ENCODE measurements at regions not wholly inside any gene's neighbourhood (a gene's known extent, or its start where the extent isn't known, plus 50 kb on each side); places are given as distances from the start of the nearest gene placed in this dataset.

GRCh38 chr13:47502166-47502565 is 498.9 kb downstream of the SUCLA2 start:
- no peak for DNase-seq

GRCh38 chr13:47499358-47500150 is 501.5 kb downstream of the SUCLA2 start:
- DNase-seq = no peak

- DNase-seq = no peak
Measured at GRCh38 chr13:47484548-47484947, 516.5 kb downstream of the SUCLA2 start.

- DNase-seq = no peak
Measured at GRCh38 chr13:47481536-47481935, 519.5 kb downstream of the SUCLA2 start.

- DNase-seq = no peak
Measured at GRCh38 chr13:47480951-47481350, 520.1 kb downstream of the SUCLA2 start.

- no peak for DNase-seq
Measured at GRCh38 chr13:47480121-47480520, 521.0 kb downstream of the SUCLA2 start.

- DNase-seq = no peak
Measured at GRCh38 chr13:47478985-47479384, 522.1 kb downstream of the SUCLA2 start.

GRCh38 chr13:47475441-47475948 is 525.6 kb downstream of the SUCLA2 start:
- no peak for DNase-seq

- DNase-seq = no peak
Measured at GRCh38 chr13:47474839-47475238, 526.2 kb downstream of the SUCLA2 start.

- DNase-seq = no peak
Measured at GRCh38 chr13:47474326-47474725, 526.7 kb downstream of the SUCLA2 start.

GRCh38 chr13:47472516-47472915 is 528.6 kb downstream of the SUCLA2 start:
- no peak for DNase-seq

GRCh38 chr13:47463726-47464125 is 537.3 kb downstream of the SUCLA2 start:
- DNase-seq = no peak

- no peak for DNase-seq
Measured at GRCh38 chr13:47463002-47463401, 538.1 kb downstream of the SUCLA2 start.

- no peak for DNase-seq
Measured at GRCh38 chr13:47461816-47462215, 539.3 kb downstream of the SUCLA2 start.

GRCh38 chr13:47459512-47459911 is 541.6 kb downstream of the SUCLA2 start:
- DNase-seq = no peak

GRCh38 chr13:47457626-47458025 is 543.4 kb downstream of the SUCLA2 start:
- no peak for DNase-seq

GRCh38 chr13:47455626-47456025 is 545.4 kb downstream of the SUCLA2 start:
- no peak for DNase-seq

- no peak for DNase-seq
Measured at GRCh38 chr13:47454986-47455385, 546.1 kb downstream of the SUCLA2 start.

GRCh38 chr13:47437406-47437805 is 540.6 kb upstream of the HTR2A start:
- DNase-seq = no peak

GRCh38 chr13:47433461-47434005 is 536.7 kb upstream of the HTR2A start:
- no peak for DNase-seq

- DNase-seq = no peak
Measured at GRCh38 chr13:47426126-47426849, 529.4 kb upstream of the HTR2A start.

- DNase-seq = no peak
Measured at GRCh38 chr13:47421525-47421924, 524.7 kb upstream of the HTR2A start.

- DNase-seq = no peak
Measured at GRCh38 chr13:47420568-47420967, 523.7 kb upstream of the HTR2A start.

- no peak for DNase-seq
Measured at GRCh38 chr13:47420020-47420419, 523.2 kb upstream of the HTR2A start.
